DOHH2 (cell line): ENCODE measurements at regions not wholly inside any gene's neighbourhood (a gene's known extent, or its start where the extent isn't known, plus 50 kb on each side); places are given as distances from the start of the nearest gene placed in this dataset.

Source experiments
- H3F3A ChIP-seq: fragments of 200-600 bp; sonication (generic), shearing (Covaris generic); 2 replicates; pipeline ENCODE4 v1.6.0; 2016; ENCODE audit warnings: antibody characterized with exemption, mild to moderate bottlenecking; ENCODE audit not compliant: control insufficient read depth, insufficient read depth
- H3K27ac ChIP-seq: fragments of 200-600 bp; sonication (generic); 2 replicates; pipeline ENCODE4 v1.5.1; 2014; ENCODE audit warnings: low read depth, mild to moderate bottlenecking, low read length, moderate library complexity
- H3K27me3 ChIP-seq: fragments of 200-600 bp; sonication (generic); 2 replicates; pipeline ENCODE4 v1.6.1; 2014; ENCODE audit warnings: mild to moderate bottlenecking, low read length, mixed read lengths; ENCODE audit not compliant: control insufficient read depth
- H3K36me3 ChIP-seq: fragments of 200-600 bp; sonication (generic); 2 replicates; pipeline ENCODE4 v1.6.1; 2014; ENCODE audit warnings: mild to moderate bottlenecking, low read length, moderate library complexity, mixed read lengths; ENCODE audit not compliant: control insufficient read depth
- H3K4me1 ChIP-seq: fragments of 200-600 bp; sonication (generic); 2 replicates; pipeline ENCODE4 v1.6.1; 2014; ENCODE audit warnings: mild to moderate bottlenecking, low read length, mixed read lengths; ENCODE audit not compliant: control insufficient read depth
- H3K4me2 ChIP-seq: fragments of 200-600 bp; sonication (generic); 2 replicates; pipeline ENCODE4 v1.6.0; 2014; ENCODE audit warnings: mild to moderate bottlenecking, low read length, moderate library complexity
- H3K4me3 ChIP-seq: fragments of 200-600 bp; sonication (generic); 2 replicates; pipeline ENCODE4 v1.5.1; 2014; ENCODE audit warnings: mild to moderate bottlenecking, low read length, mixed read lengths
- H3K79me2 ChIP-seq: fragments of 200-600 bp; sonication (generic); 2 replicates; pipeline ENCODE4 v1.6.1; 2014; ENCODE audit warnings: mild to moderate bottlenecking, low read length, mixed read lengths; ENCODE audit not compliant: control insufficient read depth
- H3K9me2 ChIP-seq: fragments of 200-600 bp; sonication (generic); replicated peaks from 2 replicates; pipeline ENCODE4 v1.6.1; 2014; ENCODE audit warnings: mild to moderate bottlenecking, low read length, mixed read lengths; ENCODE audit not compliant: control insufficient read depth
- H3K9me3 ChIP-seq: fragments of 200-600 bp; sonication (generic); 2 replicates; pipeline ENCODE4 v1.6.1; 2014; ENCODE audit warnings: antibody characterized with exemption, low read length, mixed read lengths; ENCODE audit not compliant: control insufficient read depth, insufficient read depth
- H4K20me1 ChIP-seq: fragments of 200-600 bp; sonication (generic); 2 replicates; pipeline ENCODE4 v1.6.0; 2014; ENCODE audit warnings: low read depth, mild to moderate bottlenecking, antibody characterized with exemption, low read length, moderate library complexity; ENCODE audit not compliant: control insufficient read depth, insufficient read depth
- CTCF ChIP-seq: fragments of 200-600 bp; sonication (generic); IDR thresholded peaks from one replicate; pipeline ENCODE4 v1.5.1; 2014; ENCODE audit warnings: antibody characterized with exemption, mild to moderate bottlenecking, low read depth, low read length; ENCODE audit not compliant: poor library complexity, severe bottlenecking
- EZH2phosphoT487 ChIP-seq: fragments of 200-600 bp; sonication (generic); IDR thresholded peaks from 2 replicates; pipeline ENCODE4 v1.6.1; 2017; ENCODE audit warnings: borderline replicate concordance, mild to moderate bottlenecking, antibody characterized with exemption, low read length, moderate library complexity, mixed read lengths

- Histone ChIP-seq H3K36me3 (no peaks in the 10 kb centered on the region), H3K4me3 (no peak overlapping the region), H4K20me1 (no peaks in the 10 kb centered on the region), H3K79me2 (no peaks in the 10 kb centered on the region), H3F3A (no peaks in the 10 kb centered on the region), H3K9me3 (no peaks in the 10 kb centered on the region), H3K27me3 (no peaks in the 10 kb centered on the region), H3K4me2 (no peak overlapping the region), H3K9me2 (no peaks in the 10 kb centered on the region), H3K4me1 (no peaks in the 10 kb centered on the region), H3K27ac (no peak overlapping the region)
- TF ChIP-seq CTCF (no peak), EZH2phosphoT487 (no peak)
These were observed 55.5 kb downstream of the TPBG start for GRCh38 chr6:82419132-82419581.

- no peaks in the 10 kb centered on the region for H3K36me3 ChIP-seq
- no peak overlapping the region for H3K4me3 ChIP-seq
- H4K20me1 ChIP-seq, result no peaks in the 10 kb centered on the region
- no peaks in the 10 kb centered on the region for H3K9me3 ChIP-seq
- no peaks in the 10 kb centered on the region for H3K79me2 ChIP-seq
- TF ChIP-seq EZH2phosphoT487 (no peak), CTCF (no peak)
- no peak overlapping the region for H3K4me2 ChIP-seq
- no peak overlapping the region for H3K27ac ChIP-seq
- no peaks in the 10 kb centered on the region for H3K9me2 ChIP-seq
- no peaks in the 10 kb centered on the region for H3F3A ChIP-seq
- H3K4me1 ChIP-seq, result no peaks in the 10 kb centered on the region
- no peaks in the 10 kb centered on the region for H3K27me3 ChIP-seq
These were observed 56.2 kb downstream of the TPBG start for GRCh38 chr6:82419859-82420258.

GRCh38 chr6:82430611-82431010 is 67.0 kb downstream of the TPBG start:
- Histone ChIP-seq H3K27ac (no peak overlapping the region), H3K4me2 (no peak overlapping the region), H3K36me3 (no peaks in the 10 kb centered on the region), H3K9me3 (no peaks in the 10 kb centered on the region), H3K4me1 (no peaks in the 10 kb centered on the region), H3K4me3 (no peak overlapping the region), H4K20me1 (no peaks in the 10 kb centered on the region), H3K27me3 (no peaks in the 10 kb centered on the region), H3K9me2 (no peaks in the 10 kb centered on the region), H3K79me2 (no peaks in the 10 kb centered on the region), H3F3A (no peaks in the 10 kb centered on the region)
- TF ChIP-seq CTCF, result no peak
- no peak for TF ChIP-seq EZH2phosphoT487

- H3K4me1 ChIP-seq, result no peaks in the 10 kb centered on the region
These were observed 73.1 kb downstream of the TPBG start for GRCh38 chr6:82436740-82437139.

More at GRCh38 chr6:82436740-82437139, 73.1 kb downstream of the TPBG start:
- no peaks in the 10 kb centered on the region for H3K79me2 ChIP-seq
- H3K4me2 ChIP-seq, result no peak overlapping the region
- no peak for TF ChIP-seq CTCF
- TF ChIP-seq EZH2phosphoT487, result no peak
- no peaks in the 10 kb centered on the region for H3K9me3 ChIP-seq
- H3K4me3 ChIP-seq, result no peak overlapping the region
- no peaks in the 10 kb centered on the region for H3K9me2 ChIP-seq
- no peaks in the 10 kb centered on the region for H3K36me3 ChIP-seq
- H3K27ac ChIP-seq, result no peak overlapping the region
- no peaks in the 10 kb centered on the region for H4K20me1 ChIP-seq
- H3K27me3 ChIP-seq, result no peaks in the 10 kb centered on the region
- no peaks in the 10 kb centered on the region for H3F3A ChIP-seq
